Neural crest cell (in vitro differentiated cells): ENCODE measurements at regions not wholly inside any gene's neighbourhood (a gene's known extent, or its start where the extent isn't known, plus 50 kb on each side); places are given as distances from the start of the nearest gene placed in this dataset.

Experiments used
- DNase-seq: peaks from one replicate; pipeline ENCODE4 v3.0.0; 2021; ENCODE audit warnings: low read depth, mixed read lengths, low spot score
- H3K27ac Mint-ChIP-seq: one replicate; pipeline ENCODE4 v1.8.0; 2021; ENCODE audit warnings: mild to moderate bottlenecking, mixed read lengths; ENCODE audit not compliant: unreplicated experiment
- H3K27me3 Mint-ChIP-seq: 2 replicates; pipeline ENCODE4 v1.8.0; 2021; ENCODE audit warnings: low read depth, mild to moderate bottlenecking, mixed read lengths
- H3K36me3 Mint-ChIP-seq: 2 replicates; pipeline ENCODE4 v1.8.0; 2021; ENCODE audit warnings: low read depth, mild to moderate bottlenecking, mixed read lengths
- H3K4me1 Mint-ChIP-seq: 2 replicates; pipeline ENCODE4 v1.8.0; 2021; ENCODE audit warnings: mixed read lengths
- H3K4me3 Mint-ChIP-seq: one replicate; pipeline ENCODE4 v1.8.0; 2021; ENCODE audit warnings: mild to moderate bottlenecking, mixed read lengths
- H3K9me3 Mint-ChIP-seq: 2 replicates; pipeline ENCODE4 v1.8.0; 2021; ENCODE audit warnings: mixed read lengths
- CTCF ChIP-seq: fragments of 200-600 bp; sonication (generic); conservative IDR thresholded peaks from 2 replicates; pipeline ENCODE4 v1.5.0; 2021; ENCODE audit warnings: antibody characterized with exemption, mild to moderate bottlenecking

- TF ChIP-seq CTCF, result no peak
Observed at GRCh38 chr10:84588426-84588825, 260.0 kb downstream of the CCSER2 start.

GRCh38 chr10:84588971-84589370, 260.6 kb downstream of the CCSER2 start:
- H3K4me3 Mint-ChIP-seq, result no peak overlapping the region
- H3K27ac Mint-ChIP-seq, result no peak overlapping the region
- no peaks in the 10 kb centered on the region for H3K9me3 Mint-ChIP-seq
- H3K27me3 Mint-ChIP-seq, result no peaks in the 10 kb centered on the region
- peaks cover 12% of the 10 kb centered on the region for H3K4me1 Mint-ChIP-seq
- no peaks in the 10 kb centered on the region for H3K36me3 Mint-ChIP-seq
- DNase-seq, result no peak
- TF ChIP-seq CTCF, result no peak

More at GRCh38 chr10:84588426-84588825, 260.0 kb downstream of the CCSER2 start:
- Mint-ChIP-seq H3K36me3 (no peaks in the 10 kb centered on the region), H3K27me3 (no peaks in the 10 kb centered on the region), H3K27ac (no peak overlapping the region), H3K9me3 (no peaks in the 10 kb centered on the region), H3K4me1 (peaks cover 12% of the 10 kb centered on the region), H3K4me3 (no peak overlapping the region)
- DNase-seq, result no peak

GRCh38 chr10:84589526-84590205, 261.3 kb downstream of the CCSER2 start:
- Mint-ChIP-seq H3K27ac (no peak overlapping the region), H3K36me3 (no peaks in the 10 kb centered on the region), H3K27me3 (no peaks in the 10 kb centered on the region), H3K9me3 (no peaks in the 10 kb centered on the region), H3K4me1 (peaks cover 12% of the 10 kb centered on the region), H3K4me3 (no peak overlapping the region)
- TF ChIP-seq CTCF, result no peak
- DNase-seq, result no peak

- H3K36me3 Mint-ChIP-seq, result no peaks in the 10 kb centered on the region
- H3K4me3 Mint-ChIP-seq, result no peak overlapping the region
- no peaks in the 10 kb centered on the region for H3K9me3 Mint-ChIP-seq
- no peaks in the 10 kb centered on the region for H3K27me3 Mint-ChIP-seq
- peaks cover 12% of the 10 kb centered on the region for H3K4me1 Mint-ChIP-seq
- no peak for TF ChIP-seq CTCF
- no peak for DNase-seq
- no peak overlapping the region for H3K27ac Mint-ChIP-seq
Observed at GRCh38 chr10:84590327-84591193, 262.2 kb downstream of the CCSER2 start.

GRCh38 chr10:84593506-84593905, 265.1 kb downstream of the CCSER2 start:
- no peak for TF ChIP-seq CTCF
- no peak overlapping the region for H3K27ac Mint-ChIP-seq
- H3K4me3 Mint-ChIP-seq, result no peak overlapping the region
- H3K27me3 Mint-ChIP-seq, result peaks cover 8% of the 10 kb centered on the region
- no peaks in the 10 kb centered on the region for H3K36me3 Mint-ChIP-seq
- H3K4me1 Mint-ChIP-seq, result peaks cover 4% of the 10 kb centered on the region
- DNase-seq, result no peak
- peaks cover 2% of the 10 kb centered on the region for H3K9me3 Mint-ChIP-seq
